ENCODE measurements at regions not wholly inside any gene's neighbourhood (a gene's known extent, or its start where the extent isn't known, plus 50 kb on each side); places are given as distances from the start of the nearest gene placed in this dataset.
A peak's percentile ranks its signal among the peaks of the same experiment; 100 is the strongest.
"Not testable (repeated sequence)": the region's sequence is repeated elsewhere in the genome, so short reads cannot be mapped to it uniquely, and the experiment has no call there.

DNA sequence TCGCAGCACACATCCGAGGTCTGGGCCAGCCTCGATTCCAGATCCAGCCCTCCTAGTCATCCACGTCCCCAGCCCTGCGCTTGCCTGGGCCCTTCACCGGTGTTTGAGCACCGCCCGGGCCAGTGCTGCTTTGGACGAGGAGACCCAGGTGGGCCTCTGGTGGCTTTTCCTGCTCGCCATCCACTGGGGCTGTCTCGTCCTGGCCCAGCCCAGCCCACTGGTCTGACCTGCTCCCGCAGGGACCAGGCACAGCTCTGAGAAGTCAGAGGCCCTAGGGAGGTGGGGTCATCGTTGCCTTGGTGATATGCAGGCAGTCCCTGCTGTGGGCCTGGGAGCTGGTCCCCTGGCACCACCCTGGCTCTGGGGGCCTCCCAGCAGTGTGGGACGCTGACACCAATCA, 200.8 kb downstream of the USP22 start:
- not testable (repeated sequence) for DNase-seq

- DNase-seq: not testable (repeated sequence)
Measured at GRCh38 chr17:20843261-20843660, 199.6 kb downstream of the USP22 start.

- not testable (repeated sequence) for DNase-seq
Measured at GRCh38 chr17:20843799-20844553, 198.8 kb downstream of the USP22 start.

- DNase-seq: not testable (repeated sequence)
Measured at GRCh38 chr17:20848869-20849443, 193.9 kb downstream of the USP22 start.

GRCh38 chr17:20851591-20852238, 191.1 kb downstream of the USP22 start:
- peak in 1 of 2 donors; percentile 21 for DNase-seq

GRCh38 chr17:20852239-20852989, 190.4 kb downstream of the USP22 start:
- DNase-seq: peak in 1 of 2 donors; percentile 15

GRCh38 chr17:20852990-20853370, 189.8 kb downstream of the USP22 start:
- no peak for DNase-seq

- not testable (repeated sequence) for DNase-seq
Measured at GRCh38 chr17:20855910-20856470, 186.8 kb downstream of the USP22 start.

GRCh38 chr17:20866444-20867209, 176.2 kb downstream of the USP22 start:
- not testable (repeated sequence) for DNase-seq

DNA sequence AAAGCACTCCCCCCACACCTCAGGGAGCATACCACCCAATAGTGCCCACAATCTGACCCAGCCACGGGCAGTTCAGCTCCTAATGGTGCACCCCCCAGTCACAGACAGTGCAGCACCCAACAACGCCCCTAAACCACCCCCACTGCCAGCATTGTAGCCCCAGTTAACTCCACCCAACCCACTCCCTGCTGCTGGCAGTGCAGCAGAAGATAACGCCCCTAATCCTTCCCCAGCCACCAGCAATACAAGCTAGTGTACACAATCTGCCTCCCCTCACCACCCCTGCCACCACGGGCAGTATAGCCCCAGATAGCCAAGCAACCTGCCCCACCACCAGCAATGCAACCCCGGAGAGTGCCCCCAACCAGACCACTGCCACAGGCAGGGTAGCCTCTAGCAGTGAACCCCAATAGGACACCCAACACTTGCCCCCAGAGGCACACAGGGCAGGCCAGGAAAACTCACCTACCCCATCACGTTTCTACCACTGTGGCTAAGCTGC, 175.3 kb downstream of the USP22 start:
- not testable (repeated sequence) for DNase-seq

DNA sequence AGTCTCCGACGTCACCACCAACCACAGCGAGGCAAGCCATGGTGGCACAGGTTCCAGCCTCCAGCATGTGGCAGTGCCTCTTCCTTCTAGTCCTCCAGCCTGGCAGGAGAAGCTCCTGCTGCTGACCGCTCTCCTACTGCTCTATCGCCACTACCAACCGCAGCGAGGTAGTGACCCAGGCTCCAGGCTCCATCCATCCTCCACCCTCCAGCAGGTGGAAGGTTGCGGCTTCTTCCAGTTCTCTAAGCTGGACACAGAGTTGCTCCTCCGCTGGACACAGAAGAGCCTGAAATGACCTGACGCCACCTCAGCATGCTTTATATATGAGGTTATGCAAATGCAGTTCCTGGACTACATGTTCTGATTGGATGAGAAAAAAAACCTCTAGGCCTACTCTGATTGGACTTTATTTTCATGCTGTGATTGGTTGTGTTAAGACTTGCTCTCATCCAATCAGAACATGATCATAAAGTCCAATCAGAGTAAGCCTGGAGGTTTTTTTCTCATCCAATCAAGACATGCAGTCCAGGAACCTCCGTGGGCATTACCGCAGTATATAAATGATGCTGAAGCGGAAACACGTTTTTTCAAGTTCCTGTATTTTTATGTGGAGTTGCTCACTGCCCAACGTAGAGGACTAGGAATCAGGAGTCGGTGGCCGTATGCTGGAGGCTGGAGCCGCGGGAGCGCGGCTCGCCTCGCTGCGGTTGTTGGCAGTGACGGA, 174.7 kb downstream of the USP22 start:
- not testable (repeated sequence) for DNase-seq

GRCh38 chr17:20868662-20869007, 174.2 kb downstream of the USP22 start:
- not testable (repeated sequence) for DNase-seq

DNA sequence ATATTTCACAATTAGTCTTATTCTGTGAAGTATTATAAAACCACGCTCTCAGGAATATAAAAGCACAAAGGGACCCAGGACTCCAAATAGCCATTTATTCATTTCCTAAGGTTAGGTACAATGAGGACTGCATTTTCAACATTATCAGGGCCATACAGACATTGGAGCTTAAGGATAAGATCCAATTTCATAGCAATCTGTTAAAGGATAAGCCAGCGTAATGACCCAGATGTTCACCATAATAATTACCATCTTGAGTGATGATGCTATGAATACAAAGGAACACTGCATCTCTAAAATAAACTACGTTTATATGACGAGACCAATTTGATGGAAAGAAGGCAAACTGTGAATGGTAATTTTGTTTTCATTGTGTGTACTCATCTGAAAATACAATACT, 169.6 kb downstream of the USP22 start:
- DNase-seq: not testable (repeated sequence)

- not testable (repeated sequence) for DNase-seq
Measured at GRCh38 chr17:20873688-20874328, 169.0 kb downstream of the USP22 start.

- not testable (repeated sequence) for DNase-seq
Measured at GRCh38 chr17:20877384-20877783, 165.4 kb downstream of the USP22 start.

- no peak for DNase-seq
Measured at GRCh38 chr17:20890338-20890737, 152.5 kb downstream of the USP22 start.

GRCh38 chr17:20895426-20895825, 147.4 kb downstream of the USP22 start:
- DNase-seq: not testable (repeated sequence)

DNA sequence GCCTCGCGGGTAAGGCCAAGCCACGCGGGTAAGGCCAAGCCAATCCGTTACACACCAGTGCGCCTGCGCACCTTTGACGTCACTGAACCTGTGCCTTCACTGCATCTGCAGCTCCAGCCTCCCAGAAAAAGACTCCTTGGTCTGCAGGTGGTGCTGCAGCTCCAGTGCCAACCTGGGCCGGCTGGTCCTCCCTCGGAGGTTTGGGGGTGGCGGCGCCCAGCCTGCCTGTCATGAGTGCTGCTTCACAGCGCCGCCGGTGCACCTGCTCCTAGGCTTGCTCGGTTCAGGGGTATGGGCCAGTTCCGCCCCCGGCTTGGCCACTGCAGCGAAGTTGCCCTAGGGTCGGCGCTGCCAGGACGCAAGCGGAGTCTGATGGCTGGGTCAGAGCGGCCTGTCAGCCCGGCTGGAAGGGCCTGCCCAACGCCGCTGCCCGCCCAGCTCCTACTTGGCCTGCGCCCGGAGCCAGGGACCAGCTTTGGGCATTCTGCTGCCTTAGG, 146.6 kb downstream of the USP22 start:
- no peak for DNase-seq

DNA sequence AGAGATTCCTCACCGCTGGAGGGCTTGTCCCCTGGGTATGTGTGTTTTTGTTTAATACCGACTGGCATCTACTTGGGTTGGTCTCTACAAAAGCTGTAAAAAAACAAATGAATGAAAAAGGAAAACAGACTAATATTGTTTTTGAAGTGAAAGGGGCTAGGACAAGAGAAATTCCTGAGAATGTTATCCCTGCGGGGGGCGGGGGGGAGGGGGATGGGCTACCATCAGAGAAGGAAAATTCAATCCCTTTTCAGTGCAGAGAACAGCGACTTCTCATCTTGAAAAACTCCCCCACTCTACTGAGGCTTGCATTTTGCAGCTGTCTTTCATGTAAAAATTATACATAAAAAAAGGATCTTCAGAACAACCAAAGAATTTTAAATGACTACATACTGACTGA, 144.1 kb downstream of the USP22 start:
- not testable (repeated sequence) for DNase-seq
